ENCODE measurements at regions not wholly inside any gene's neighbourhood (a gene's known extent, or its start where the extent isn't known, plus 50 kb on each side); places are given as distances from the start of the nearest gene placed in this dataset.

GRCh38 chr7:112888781-112889180, 98.6 kb upstream of the TMEM168 start:
- DNase-seq (no peak), FAIRE-seq (no peak)
- no peaks in the 10 kb centered on the region for H3K4me1 ChIP-seq (ENCODE audit: control insufficient read depth in 2 of 3, insufficient read depth in 2 of 3, low read depth in 1 of 3, low read length in 3 of 3)
- H3K9me3 ChIP-seq (ENCODE audit: control insufficient read depth in 2 of 3, insufficient read depth in 1 of 3, low read length in 3 of 3), result no peaks in the 10 kb centered on the region
- peaks cover 0 to 4% (median 2%) of the 10 kb centered on the region in 3 donors for H3K36me3 ChIP-seq (ENCODE audit: control insufficient read depth in 2 of 3, insufficient read depth in 3 of 3, low read length in 3 of 3)
- no peaks in the 10 kb centered on the region for H3K27me3 ChIP-seq (ENCODE audit: control insufficient read depth, insufficient read depth, low read length)
- TF ChIP-seq CTCF (IDR thresholded peaks at IDR 0.05; ENCODE audit: borderline replicate concordance, extremely low read depth, insufficient read depth), result no peak
- no peak overlapping the region for H3K27ac ChIP-seq (ENCODE audit: low read depth in 2 of 2, low read length in 2 of 2)
- H3K9ac ChIP-seq (ENCODE audit: low read length in 3 of 3), result no peak overlapping the region
- intact Hi-C loops (cut with DNase I), result no loop called here
- no peak overlapping the region for H3K4me3 ChIP-seq (ENCODE audit: low read length in 3 of 3)

- Histone ChIP-seq H3K4me1 (ENCODE audit: control insufficient read depth in 2 of 3, insufficient read depth in 2 of 3, low read depth in 1 of 3, low read length in 3 of 3) (no peaks in the 10 kb centered on the region), H3K9me3 (ENCODE audit: control insufficient read depth in 2 of 3, insufficient read depth in 1 of 3, low read length in 3 of 3) (no peaks in the 10 kb centered on the region), H3K27ac (ENCODE audit: low read depth in 2 of 2, low read length in 2 of 2) (no peak overlapping the region), H3K9ac (ENCODE audit: low read length in 3 of 3) (no peak overlapping the region), H3K36me3 (ENCODE audit: control insufficient read depth in 2 of 3, insufficient read depth in 3 of 3, low read length in 3 of 3) (no peaks in the 10 kb centered on the region), H3K4me3 (ENCODE audit: low read length in 3 of 3) (no peak overlapping the region), H3K27me3 (ENCODE audit: control insufficient read depth, insufficient read depth, low read length) (no peaks in the 10 kb centered on the region)
- TF ChIP-seq CTCF (IDR thresholded peaks at IDR 0.05; ENCODE audit: borderline replicate concordance, extremely low read depth, insufficient read depth), result no peak
- no peak for DNase-seq
- intact Hi-C loops (cut with DNase I), result no loop called here
- no peak for FAIRE-seq
Observed at GRCh38 chr7:112887976-112888375, 97.8 kb upstream of the TMEM168 start.

GRCh38 chr7:112887337-112887736, 97.1 kb upstream of the TMEM168 start:
- intact Hi-C loops (cut with DNase I), result no loop called here
- FAIRE-seq, result no peak

More at GRCh38 chr7:112887337-112887736, 97.1 kb upstream of the TMEM168 start:
- no peak overlapping the region for H3K4me3 ChIP-seq (ENCODE audit: low read length in 3 of 3)
- DNase-seq, result no peak
- no peak overlapping the region for H3K9ac ChIP-seq (ENCODE audit: low read length in 3 of 3)
- no peaks in the 10 kb centered on the region for H3K27me3 ChIP-seq (ENCODE audit: control insufficient read depth, insufficient read depth, low read length)
- H3K27ac ChIP-seq (ENCODE audit: low read depth in 2 of 2, low read length in 2 of 2), result no peak overlapping the region
- no peaks in the 10 kb centered on the region for H3K36me3 ChIP-seq (ENCODE audit: control insufficient read depth in 2 of 3, insufficient read depth in 3 of 3, low read length in 3 of 3)
- TF ChIP-seq CTCF (IDR thresholded peaks at IDR 0.05; ENCODE audit: borderline replicate concordance, extremely low read depth, insufficient read depth), result no peak
- no peaks in the 10 kb centered on the region for H3K9me3 ChIP-seq (ENCODE audit: control insufficient read depth in 2 of 3, insufficient read depth in 1 of 3, low read length in 3 of 3)
- H3K4me1 ChIP-seq (ENCODE audit: control insufficient read depth in 2 of 3, insufficient read depth in 2 of 3, low read depth in 1 of 3, low read length in 3 of 3), result no peaks in the 10 kb centered on the region

All from kidney (tissue), 13 donors.